OCI-LY1 (cell line): ENCODE measurements at regions not wholly inside any gene's neighbourhood (a gene's known extent, or its start where the extent isn't known, plus 50 kb on each side); places are given as distances from the start of the nearest gene placed in this dataset.

Experiments
- EZH2 ChIP-seq: fragments of 200-600 bp; sonication (generic), shearing (Covaris generic); IDR thresholded peaks from 2 replicates; pipeline ENCODE4 v1.8.0; 2017; ENCODE audit warnings: borderline replicate concordance, mixed run types, mild to moderate bottlenecking, antibody characterized with exemption, low read length, moderate library complexity, mixed read lengths
- TF ChIP-seq, protein P1 (sequence below): fragments of 200-600 bp; sonication (generic), shearing (Covaris generic); IDR thresholded peaks from 2 replicates; pipeline ENCODE4 v1.5.1; 2017; ENCODE audit warnings: mild to moderate bottlenecking, antibody characterized with exemption, low read length, moderate library complexity, mixed read lengths

DNA sequence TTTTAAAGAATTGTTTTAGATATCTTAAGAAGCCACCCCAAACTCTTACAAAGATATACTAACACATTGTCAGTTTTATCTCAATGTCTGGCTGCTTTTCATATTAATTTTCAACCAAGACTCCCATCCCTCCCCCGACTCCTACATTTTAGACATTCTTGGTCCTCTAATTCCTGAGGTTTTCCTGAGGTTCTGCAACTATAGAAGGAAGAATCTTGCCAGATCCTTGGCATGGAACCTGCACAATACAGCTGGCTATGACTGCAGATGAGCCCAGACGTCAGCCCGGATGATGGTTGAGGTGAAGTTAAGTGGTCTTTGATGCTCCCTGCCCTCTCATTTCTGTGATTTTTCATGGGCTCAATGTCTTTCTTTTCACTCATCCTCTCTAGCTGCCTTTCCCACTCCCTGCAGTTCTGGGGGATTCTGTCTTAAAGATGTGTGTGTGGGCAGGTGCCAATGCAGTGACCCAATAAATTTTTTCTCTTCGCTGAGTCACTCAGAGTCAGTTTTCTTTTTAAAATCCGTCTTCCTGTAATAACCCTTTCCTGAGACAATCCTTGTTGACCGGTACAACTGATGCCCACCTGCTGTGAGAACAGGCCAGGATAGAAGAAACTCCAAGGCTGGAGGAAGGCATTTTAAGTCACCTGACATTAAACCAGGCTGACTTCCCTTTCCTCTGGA is 237.8 kb upstream of the GAS1 start:
- TF ChIP-seq, protein P1, sequence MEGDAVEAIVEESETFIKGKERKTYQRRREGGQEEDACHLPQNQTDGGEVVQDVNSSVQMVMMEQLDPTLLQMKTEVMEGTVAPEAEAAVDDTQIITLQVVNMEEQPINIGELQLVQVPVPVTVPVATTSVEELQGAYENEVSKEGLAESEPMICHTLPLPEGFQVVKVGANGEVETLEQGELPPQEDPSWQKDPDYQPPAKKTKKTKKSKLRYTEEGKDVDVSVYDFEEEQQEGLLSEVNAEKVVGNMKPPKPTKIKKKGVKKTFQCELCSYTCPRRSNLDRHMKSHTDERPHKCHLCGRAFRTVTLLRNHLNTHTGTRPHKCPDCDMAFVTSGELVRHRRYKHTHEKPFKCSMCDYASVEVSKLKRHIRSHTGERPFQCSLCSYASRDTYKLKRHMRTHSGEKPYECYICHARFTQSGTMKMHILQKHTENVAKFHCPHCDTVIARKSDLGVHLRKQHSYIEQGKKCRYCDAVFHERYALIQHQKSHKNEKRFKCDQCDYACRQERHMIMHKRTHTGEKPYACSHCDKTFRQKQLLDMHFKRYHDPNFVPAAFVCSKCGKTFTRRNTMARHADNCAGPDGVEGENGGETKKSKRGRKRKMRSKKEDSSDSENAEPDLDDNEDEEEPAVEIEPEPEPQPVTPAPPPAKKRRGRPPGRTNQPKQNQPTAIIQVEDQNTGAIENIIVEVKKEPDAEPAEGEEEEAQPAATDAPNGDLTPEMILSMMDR: no peak
- no peak for TF ChIP-seq EZH2
